Nephron (organoid): ENCODE measurements at regions not wholly inside any gene's neighbourhood (a gene's known extent, or its start where the extent isn't known, plus 50 kb on each side); places are given as distances from the start of the nearest gene placed in this dataset.
"Not testable (repeated sequence)": the region's sequence is repeated elsewhere in the genome, so short reads cannot be mapped to it uniquely, and the experiment has no call there.

Experiments used
- H3K27ac Mint-ChIP-seq, 3 experiments: 2 replicates each; pipeline ENCODE4 v1.8.0; 2020; ENCODE audit warnings: mixed read lengths in 3 of 3, mild to moderate bottlenecking in 2 of 3, moderate library complexity in 1 of 3
- H3K27me3 Mint-ChIP-seq: 2 replicates; pipeline ENCODE4 v1.8.0; 2021; ENCODE audit warnings: low read depth, mild to moderate bottlenecking, moderate library complexity, mixed read lengths
- H3K36me3 Mint-ChIP-seq: 2 replicates; pipeline ENCODE4 v1.8.0; 2020; ENCODE audit warnings: low read depth, mixed read lengths
- H3K4me1 Mint-ChIP-seq: 2 replicates; pipeline ENCODE4 v1.8.0; 2020; ENCODE audit warnings: mixed read lengths
- H3K4me3 Mint-ChIP-seq, 3 experiments: 2 replicates each; pipeline ENCODE4 v1.8.0; 2020; ENCODE audit warnings: mild to moderate bottlenecking in 3 of 3, mixed read lengths in 3 of 3, moderate library complexity in 2 of 3
- H3K9me3 Mint-ChIP-seq: 2 replicates; pipeline ENCODE4 v1.8.0; 2020; ENCODE audit warnings: mixed read lengths
- TF ChIP-seq, protein P1 (sequence below), 3 experiments: fragments of 200-600 bp; sonication (generic); IDR thresholded peaks; one replicate each; pipeline ENCODE4 v1.5.0; 2021; ENCODE audit warnings: antibody characterized with exemption in 3 of 3; ENCODE audit not compliant: unreplicated experiment in 3 of 3

DNA sequence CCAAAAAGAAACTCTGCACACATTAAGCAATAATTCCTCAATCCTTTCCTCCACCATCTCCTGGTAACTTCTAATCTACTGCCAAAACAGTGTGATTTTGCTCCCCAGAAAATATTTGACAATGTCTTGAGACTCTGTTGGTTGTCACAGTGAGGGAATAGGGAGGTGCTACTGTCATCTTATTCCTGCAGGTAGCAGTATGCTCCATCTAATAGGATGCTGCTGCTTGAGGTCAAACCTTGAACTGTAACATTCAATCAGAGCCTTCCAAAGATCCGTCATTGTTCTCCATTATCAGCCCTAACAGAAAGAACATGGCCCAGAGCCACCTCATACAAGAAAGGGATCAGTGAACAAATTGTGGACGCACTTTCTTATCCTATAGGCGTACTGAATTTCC, 514.7 kb upstream of the GRIN3A start:
- H3K9me3 Mint-ChIP-seq = no peaks in the 10 kb centered on the region
- H3K27me3 Mint-ChIP-seq = no peaks in the 10 kb centered on the region
- no peak overlapping the region for H3K4me3 Mint-ChIP-seq
- H3K36me3 Mint-ChIP-seq = no peaks in the 10 kb centered on the region
- no peak overlapping the region for H3K27ac Mint-ChIP-seq
- TF ChIP-seq, protein P1, sequence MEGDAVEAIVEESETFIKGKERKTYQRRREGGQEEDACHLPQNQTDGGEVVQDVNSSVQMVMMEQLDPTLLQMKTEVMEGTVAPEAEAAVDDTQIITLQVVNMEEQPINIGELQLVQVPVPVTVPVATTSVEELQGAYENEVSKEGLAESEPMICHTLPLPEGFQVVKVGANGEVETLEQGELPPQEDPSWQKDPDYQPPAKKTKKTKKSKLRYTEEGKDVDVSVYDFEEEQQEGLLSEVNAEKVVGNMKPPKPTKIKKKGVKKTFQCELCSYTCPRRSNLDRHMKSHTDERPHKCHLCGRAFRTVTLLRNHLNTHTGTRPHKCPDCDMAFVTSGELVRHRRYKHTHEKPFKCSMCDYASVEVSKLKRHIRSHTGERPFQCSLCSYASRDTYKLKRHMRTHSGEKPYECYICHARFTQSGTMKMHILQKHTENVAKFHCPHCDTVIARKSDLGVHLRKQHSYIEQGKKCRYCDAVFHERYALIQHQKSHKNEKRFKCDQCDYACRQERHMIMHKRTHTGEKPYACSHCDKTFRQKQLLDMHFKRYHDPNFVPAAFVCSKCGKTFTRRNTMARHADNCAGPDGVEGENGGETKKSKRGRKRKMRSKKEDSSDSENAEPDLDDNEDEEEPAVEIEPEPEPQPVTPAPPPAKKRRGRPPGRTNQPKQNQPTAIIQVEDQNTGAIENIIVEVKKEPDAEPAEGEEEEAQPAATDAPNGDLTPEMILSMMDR (IDR thresholded peaks at IDR 0.05; ENCODE audit: unreplicated experiment in 3 of 3) = no peak
- peaks cover 5% of the 10 kb centered on the region for H3K4me1 Mint-ChIP-seq

DNA sequence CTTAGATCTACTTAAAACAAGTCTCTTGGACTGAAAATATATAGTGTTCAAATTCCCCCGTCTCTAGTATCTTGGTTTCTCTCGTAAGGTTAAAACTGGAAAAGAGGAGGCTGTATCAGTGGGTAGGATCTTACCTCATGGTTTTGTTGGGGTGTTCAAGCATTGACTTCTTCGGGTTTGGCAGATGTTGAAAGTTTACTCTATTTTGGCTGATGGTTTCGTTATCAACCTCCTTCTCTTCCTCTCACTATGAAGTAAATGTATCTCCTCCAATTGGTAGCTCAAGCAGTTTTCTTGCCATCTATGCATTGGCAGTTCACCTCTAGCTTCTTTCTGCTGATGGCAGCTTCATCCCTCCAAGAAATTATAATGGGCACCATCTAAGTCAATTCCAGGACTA, 506.5 kb upstream of the GRIN3A start:
- Mint-ChIP-seq H3K36me3 (no peaks in the 10 kb centered on the region), H3K27me3 (no peaks in the 10 kb centered on the region), H3K9me3 (no peaks in the 10 kb centered on the region), H3K27ac (no peak overlapping the region), H3K4me1 (peaks cover 5% of the 10 kb centered on the region), H3K4me3 (no peak overlapping the region)
- TF ChIP-seq, protein P1 (IDR thresholded peaks at IDR 0.05; ENCODE audit: unreplicated experiment in 3 of 3) = no peak

DNA sequence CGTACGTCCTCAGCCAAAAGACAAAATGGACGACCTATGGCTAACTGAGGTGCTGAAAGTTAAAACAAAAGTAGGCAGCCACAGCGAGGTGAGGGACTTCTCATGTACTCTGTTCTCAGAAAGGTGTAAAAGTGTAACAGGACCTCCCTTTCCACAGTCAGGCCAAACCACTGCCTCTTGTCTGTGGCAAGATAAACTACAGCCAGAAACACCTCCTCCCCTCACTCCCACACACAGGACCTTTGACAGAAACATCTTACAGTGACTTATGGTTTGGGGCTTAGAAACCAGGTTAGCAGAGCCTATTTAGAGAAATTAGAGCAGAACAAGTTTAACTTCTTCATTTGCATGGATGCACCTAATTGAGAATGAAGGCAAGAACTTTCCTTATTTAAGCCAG, 499.1 kb upstream of the GRIN3A start:
- H3K9me3 Mint-ChIP-seq = no peaks in the 10 kb centered on the region
- no peaks in the 10 kb centered on the region for H3K27me3 Mint-ChIP-seq
- H3K36me3 Mint-ChIP-seq = no peaks in the 10 kb centered on the region
- TF ChIP-seq, protein P1 (IDR thresholded peaks at IDR 0.05; ENCODE audit: unreplicated experiment in 3 of 3) = no peak
- no peaks in the 10 kb centered on the region for H3K4me1 Mint-ChIP-seq
- no peak overlapping the region for H3K27ac Mint-ChIP-seq
- no peak overlapping the region for H3K4me3 Mint-ChIP-seq

DNA sequence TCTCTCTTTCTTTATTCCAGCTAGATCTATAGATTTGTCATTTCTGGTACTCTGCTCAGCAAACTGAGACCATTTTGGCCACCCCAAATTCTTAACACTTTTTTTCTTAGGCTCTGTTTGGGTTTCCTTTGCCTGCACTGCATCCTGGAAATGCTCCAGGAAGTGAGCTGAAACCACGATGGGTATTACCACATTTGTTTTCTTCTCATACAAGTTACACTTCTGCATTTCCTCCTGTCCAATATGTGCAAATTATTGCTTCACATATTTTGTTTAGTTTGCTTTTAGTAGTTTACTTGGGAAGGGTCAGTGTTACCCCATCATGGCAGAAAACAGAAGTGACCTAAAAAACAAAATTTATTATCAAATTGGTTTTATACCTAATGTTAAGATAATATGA, 498.6 kb upstream of the GRIN3A start:
- no peak overlapping the region for H3K4me3 Mint-ChIP-seq
- H3K36me3 Mint-ChIP-seq = no peaks in the 10 kb centered on the region
- H3K4me1 Mint-ChIP-seq = no peaks in the 10 kb centered on the region
- H3K27ac Mint-ChIP-seq = no peak overlapping the region
- H3K27me3 Mint-ChIP-seq = no peaks in the 10 kb centered on the region
- no peaks in the 10 kb centered on the region for H3K9me3 Mint-ChIP-seq
- TF ChIP-seq, protein P1 (IDR thresholded peaks at IDR 0.05; ENCODE audit: unreplicated experiment in 3 of 3) = no peak

DNA sequence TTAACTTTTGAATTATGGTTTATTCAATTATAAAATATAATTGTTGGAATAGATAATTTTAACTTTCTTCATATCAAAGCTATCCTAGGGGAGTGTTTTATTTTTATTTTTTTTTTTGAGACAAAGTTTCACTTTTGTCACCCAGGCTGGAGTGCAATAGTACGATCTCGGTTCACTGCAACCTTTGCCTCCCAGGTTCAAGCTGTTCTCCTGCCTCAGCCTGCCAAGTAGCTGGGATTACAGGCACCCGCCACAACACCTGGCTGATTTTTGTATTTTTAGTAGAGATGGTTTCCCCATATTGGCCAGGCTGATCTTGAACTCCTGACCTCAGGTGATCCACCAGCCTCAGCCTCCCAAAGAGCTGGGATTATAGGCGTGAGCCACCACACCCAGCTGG, 489.0 kb upstream of the GRIN3A start:
- H3K27ac Mint-ChIP-seq, H3K36me3 Mint-ChIP-seq, H3K27me3 Mint-ChIP-seq, H3K9me3 Mint-ChIP-seq, H3K4me3 Mint-ChIP-seq: not testable (repeated sequence)
- H3K4me1 Mint-ChIP-seq = peaks cover 18% of the 10 kb centered on the region

DNA sequence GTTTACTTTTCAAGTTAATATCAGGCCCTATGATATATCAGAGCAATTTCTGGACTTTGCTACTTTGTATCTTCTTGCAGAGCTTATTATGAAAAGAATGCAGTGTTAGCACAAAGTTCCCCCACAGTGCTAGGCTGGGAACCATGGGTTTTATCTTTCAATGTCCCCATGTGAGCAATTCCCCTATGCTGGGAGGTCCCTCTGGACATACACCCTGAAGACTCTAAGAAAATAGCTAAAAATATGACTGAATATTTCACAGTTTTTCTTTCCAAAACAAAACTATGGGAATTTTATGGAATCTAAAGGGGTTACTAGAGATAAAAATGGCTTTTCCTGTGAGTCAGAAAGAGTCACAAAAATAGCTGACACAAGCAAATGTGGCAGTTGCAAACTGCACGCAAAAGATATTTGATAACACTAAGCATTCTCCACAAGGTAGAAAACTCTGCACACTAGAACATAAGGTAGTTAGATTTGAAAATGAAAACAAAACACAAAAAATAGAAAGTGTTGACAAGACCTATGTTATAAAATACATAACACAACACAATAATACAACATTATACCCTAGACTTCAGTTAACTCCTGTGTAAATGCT, 487.5 kb upstream of the GRIN3A start:
- Mint-ChIP-seq H3K27ac (peak overlapping the region; percentile 1 to 31 (median 17)), H3K36me3 (no peaks in the 10 kb centered on the region), H3K9me3 (peaks cover 5% of the 10 kb centered on the region), H3K4me3 (no peak overlapping the region), H3K4me1 (peaks cover 18% of the 10 kb centered on the region), H3K27me3 (no peaks in the 10 kb centered on the region)
- TF ChIP-seq, protein P1 (IDR thresholded peaks at IDR 0.05; ENCODE audit: unreplicated experiment in 3 of 3) = no peak

DNA sequence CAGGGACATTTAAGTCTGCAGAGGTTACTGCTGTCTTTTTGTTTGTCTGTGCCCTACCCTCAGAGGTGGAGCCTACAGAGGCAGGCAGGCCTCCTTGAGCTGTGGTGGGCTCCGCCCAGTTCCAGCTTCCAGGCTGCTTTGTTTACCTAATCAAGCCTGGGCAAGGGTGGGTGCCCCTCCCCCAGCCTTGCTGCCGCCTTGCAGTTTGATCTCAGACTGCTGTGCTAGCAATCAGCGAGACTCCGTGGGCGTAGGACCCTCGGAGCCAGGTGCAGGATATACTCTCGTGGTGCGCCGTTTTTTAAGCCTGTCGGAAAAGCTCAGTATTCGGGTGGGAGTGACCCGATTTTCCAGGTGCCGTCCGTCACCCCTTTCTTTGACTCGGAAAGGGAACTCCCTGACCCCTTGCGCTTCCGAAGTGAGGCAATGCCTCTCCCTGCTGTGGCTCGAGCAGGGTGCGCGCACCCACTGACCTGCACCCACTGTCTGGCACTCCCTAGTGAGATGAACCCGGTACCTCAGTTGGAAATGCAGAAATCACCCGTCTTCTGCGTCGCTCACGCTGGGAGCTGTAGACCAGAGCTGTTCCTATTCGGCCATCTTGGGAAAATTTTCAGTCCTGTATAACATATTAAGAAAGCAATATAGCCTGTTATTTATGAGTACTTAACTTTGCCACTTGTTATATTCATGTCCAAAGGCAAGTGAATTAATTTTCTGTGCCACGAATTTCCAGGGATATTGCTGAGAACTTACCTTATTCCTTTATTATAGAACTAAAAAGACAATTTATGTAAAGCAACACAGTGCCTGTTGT, 485.1 kb upstream of the GRIN3A start:
- H3K27ac Mint-ChIP-seq = peak overlapping the region; percentile 98

More for the DNA sequence above, 485.1 kb upstream of the GRIN3A start:
- not testable (repeated sequence) for H3K27me3 Mint-ChIP-seq, H3K36me3 Mint-ChIP-seq, H3K9me3 Mint-ChIP-seq
- Mint-ChIP-seq H3K4me1 (peaks cover 12% of the 10 kb centered on the region), H3K4me3 (peak overlapping the region; percentile 90 to 96 (median 90))
